Stimulated activated CD4-positive, alpha-beta T cell treated with anti-CD3 and anti-CD28 coated beads, Interleukin-4, amount 100 ng/mL, for 24 hours (primary cell): ENCODE measurements at regions not wholly inside any gene's neighbourhood (a gene's known extent, or its start where the extent isn't known, plus 50 kb on each side); places are given as distances from the start of the nearest gene placed in this dataset.
A peak's percentile ranks its signal among the peaks of the same experiment; 100 is the strongest.
"Not testable (repeated sequence)": the region's sequence is repeated elsewhere in the genome, so short reads cannot be mapped to it uniquely, and the experiment has no call there.

ENCODE experiments used
- DNase-seq: peaks from one replicate; pipeline ENCODE4 v3.0.0-alpha.2; 2020

DNA sequence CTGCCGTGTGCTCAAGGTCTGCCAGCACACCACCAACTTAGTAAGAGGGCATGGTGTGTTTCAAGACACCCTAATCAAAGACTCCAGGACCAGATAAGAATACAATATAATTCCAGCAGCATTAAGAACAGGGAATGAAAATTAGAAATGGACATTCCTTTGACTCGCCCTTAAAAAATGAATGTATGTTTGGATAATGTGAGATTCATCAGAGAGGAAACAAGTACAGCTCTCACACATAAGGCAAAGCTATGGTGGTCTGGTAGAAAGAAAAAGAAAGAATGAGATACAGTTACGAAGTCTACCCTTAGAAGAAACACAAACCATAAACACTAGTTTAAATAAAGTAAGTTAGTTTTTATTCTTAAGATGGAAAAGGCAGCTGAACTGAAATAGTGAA, 174.8 kb upstream of the ANK3 start:
- DNase-seq = no peak

DNA sequence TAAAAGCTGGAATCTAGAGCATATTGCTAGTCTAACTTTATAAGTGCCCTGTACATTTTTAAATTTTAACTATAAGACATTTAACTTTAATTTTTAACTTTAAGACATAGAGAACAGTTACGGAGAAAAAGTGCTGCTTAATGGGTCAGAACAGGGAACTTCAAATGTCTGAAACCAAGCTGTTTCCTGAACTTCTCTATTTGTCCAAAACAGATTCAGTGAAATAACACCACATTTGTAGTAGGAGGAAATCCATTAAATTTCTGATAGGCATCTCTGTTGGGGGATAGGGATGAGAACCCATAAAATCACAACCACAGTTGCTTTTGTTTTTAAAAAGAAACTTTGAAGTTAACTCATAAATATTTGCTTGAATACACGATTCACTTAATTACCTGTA, 170.8 kb upstream of the ANK3 start:
- no peak for DNase-seq

DNA sequence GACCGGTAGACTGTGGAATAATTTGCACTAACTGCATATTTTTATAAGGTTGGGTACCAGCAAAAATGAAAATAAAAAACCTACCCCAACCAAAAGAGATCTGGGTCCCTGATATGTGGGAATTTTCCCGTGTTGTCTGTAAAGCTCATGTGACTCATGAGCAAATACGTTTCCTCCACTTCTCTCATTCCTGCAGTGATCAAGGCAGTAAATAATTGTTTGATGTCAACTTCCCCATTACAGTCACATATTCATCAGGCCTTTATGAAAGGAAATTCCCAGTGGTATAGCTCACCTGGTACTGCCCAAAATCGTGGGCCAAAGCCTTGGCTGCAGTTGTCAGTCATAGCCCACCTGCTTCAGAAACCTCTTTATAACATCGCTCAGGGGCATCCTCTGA, 166.0 kb upstream of the ANK3 start:
- no peak for DNase-seq

DNA sequence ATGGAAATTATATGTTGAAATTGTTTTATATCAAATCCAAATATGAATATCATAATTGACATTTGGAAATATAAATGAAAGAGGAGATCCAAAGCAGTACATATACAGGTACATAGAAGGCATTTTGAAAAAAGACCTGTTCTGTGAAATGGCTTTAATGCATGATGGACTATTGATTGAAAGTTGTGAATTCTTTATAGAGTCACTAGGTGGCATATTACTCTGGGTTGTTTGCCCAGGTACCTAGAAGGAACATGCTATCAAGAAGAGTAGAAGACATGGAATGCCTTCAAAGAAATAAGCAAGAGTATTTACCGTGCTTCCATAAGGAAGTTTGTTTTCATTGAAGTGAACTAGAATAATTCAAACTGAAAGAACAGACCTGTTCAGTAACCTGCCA, 160.0 kb upstream of the ANK3 start:
- DNase-seq = no peak

DNA sequence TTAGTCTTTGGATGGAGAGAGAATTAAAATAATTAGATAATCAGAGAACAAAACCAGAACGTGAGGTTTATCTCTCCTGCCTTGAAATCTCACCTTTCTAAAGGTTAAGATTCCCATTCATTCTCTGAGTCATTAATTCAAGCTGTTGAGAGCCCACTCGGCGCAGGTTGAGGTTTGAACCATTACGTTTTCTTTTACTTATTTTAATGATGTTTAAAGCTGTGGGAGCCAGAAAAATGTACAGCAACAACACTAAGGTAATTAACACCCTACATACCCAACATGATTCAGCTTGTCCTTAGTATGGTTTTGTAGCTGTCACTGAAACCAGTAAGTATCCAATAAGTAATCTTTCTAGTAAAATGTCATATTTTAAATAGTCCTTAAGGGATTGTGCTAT, 153.0 kb upstream of the ANK3 start:
- no peak for DNase-seq

DNA sequence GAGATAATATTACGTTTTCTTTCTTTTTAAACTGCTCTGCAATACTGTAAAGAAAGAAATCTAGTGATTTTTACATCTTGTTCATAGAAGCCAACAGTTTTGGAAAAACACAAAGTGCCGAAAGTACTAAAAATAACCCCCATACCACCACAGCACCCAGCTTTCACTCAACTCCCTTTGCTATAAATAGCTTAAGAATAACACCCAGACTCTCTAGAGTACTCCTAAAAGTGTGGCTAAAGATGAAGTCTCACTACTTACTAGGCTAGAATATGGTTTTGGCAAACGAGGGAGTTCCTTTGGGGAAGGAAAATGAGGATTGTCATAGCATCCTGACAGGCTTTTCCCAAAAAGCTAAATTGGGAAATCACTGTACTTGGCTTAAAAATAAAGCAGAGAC, 151.8 kb upstream of the ANK3 start:
- DNase-seq = no peak

DNA sequence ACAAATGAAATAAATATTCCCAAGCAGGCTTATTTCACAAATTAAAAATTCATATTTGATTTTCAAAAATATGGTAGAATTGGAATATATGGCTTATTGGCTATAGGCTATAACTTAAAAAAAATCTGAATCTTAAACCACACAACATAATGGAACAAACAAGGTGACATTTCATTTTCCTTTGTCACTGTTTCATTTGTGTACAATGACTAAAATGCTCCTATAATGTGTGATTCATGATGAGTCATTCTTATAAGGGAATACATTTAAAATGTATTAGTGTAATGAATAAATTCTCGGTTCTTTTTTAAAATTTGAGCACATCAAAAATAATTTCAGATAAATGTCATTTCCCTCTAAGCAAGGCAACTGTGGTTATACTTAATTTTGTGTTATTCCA, 148.0 kb upstream of the ANK3 start:
- no peak for DNase-seq

DNA sequence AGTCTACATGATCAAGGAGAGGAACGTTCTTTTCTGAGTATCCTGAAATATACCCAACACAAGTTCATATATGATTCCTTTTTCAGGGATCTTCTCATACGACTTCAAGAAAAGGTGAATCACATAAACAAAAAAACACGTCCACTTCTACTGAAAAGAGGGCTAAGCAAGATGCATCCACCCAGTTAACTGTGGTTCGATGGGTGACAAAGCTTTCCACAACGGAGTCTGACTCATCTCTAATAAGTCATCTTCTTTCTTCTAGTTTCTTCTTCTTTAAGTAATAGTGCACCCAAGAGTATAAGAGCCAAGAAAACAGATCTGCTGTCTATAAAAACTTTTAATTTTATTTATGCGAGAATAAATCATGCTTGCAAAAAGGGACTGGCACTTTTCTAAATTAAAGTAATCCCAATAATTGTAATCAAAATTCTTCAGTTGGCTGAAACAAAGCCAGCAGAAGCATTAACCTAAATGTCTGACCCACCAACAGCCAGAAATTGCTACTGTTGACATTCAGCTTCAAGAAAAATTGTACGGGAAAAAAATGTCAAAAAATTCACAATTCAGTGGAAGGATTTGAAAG, 146.9 kb upstream of the ANK3 start:
- peak; percentile 41 for DNase-seq

DNA sequence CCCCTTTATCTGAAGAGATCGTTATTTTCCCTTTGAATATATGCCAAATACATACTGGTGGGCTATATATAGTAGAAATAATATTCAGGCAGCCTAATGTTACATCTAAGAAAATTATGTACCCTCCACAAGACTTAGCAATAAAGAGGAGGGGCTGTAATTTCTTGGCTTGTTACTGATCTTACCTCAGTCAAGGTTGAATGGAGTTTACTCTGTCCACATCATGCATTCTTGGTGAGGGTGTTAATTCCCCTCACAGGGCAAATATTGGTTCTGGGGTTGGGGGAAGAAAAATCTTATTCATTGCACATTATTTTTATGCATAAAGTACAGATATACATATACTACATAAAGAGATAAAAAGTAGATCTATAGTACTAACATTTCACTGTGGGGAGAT, 145.8 kb upstream of the ANK3 start:
- no peak for DNase-seq

DNA sequence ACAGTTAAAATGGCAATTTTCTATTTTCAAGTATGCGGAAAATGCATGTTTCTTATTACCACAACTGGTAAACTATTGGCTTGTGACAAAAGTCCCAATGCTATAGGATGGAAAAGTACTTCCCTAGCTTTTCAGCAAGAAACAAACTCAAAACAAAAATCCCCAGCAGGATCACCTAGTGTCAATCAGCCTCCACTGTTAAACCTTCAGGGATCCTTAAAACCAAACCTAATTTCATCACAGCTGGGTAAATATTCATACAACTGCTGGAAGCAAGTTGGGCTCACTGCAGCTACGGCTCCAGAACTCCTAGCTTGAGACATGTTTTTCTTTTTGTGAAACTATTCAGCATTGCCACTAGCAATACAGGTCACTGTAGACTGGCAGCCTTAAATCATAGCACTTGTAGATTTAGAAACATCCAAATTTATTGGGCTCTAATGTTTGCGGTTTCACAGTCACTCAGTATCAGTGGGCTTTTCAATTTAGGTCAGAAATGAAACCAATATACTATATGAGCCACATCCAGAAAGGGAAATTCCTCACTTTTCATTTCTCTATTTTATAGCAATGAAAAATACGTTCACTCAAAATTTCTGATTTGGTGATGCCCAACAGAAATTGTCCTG, 145.2 kb upstream of the ANK3 start:
- no peak for DNase-seq

DNA sequence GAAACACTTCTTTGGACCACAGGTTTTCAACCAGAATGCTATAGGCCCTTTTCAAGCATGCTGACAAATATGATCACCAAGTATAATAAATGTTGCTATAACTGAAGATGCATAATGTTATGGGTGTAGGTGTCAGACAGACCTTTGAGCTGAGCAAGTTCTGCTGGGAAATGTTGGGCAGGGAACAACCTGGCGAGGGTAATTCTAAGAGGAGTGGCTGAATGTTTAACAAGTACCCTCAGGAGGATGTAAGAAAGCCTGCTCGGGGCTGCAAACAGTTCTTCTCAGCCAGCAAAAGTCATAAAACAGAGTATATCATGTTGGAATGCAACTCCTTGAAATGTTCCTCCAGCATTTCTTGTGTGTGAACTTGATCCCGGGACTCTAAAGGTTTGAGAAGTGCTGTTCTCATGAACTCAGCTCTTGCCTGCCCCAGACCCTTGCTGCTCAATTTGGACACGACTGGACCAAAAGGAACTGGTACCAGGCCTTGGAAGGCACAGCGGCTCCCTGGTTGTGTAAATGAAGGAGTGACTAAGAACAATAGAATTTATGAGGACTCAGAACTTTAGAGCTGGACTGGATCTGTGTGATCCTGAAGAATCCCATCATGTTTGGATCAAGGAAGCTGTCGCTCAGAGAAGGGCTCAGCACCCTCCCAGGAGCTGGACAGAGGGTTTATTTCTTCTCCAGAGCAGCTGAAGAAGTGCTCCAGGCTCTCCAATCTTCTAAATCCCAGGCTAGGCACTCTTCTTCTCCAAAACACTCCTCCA, 143.2 kb upstream of the ANK3 start:
- DNase-seq = no peak

DNA sequence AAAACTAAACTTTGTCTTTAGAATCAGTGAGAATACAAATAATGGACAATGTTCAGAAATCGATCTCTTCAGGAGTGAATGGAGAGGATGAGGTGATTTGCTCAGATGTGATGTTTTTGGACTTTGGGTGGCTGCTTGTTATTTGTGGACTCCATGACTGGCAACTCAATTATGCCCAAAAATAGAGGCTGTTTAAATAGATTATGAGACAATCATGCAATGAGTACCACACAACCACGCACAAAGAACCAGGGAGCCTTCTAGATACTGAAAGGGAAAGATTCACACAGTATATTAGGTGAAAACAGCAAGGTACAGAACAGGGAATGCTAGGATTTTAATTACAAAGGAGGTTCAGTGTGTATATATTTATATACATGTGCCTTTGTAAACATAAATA, 141.3 kb upstream of the ANK3 start:
- DNase-seq = no peak

DNA sequence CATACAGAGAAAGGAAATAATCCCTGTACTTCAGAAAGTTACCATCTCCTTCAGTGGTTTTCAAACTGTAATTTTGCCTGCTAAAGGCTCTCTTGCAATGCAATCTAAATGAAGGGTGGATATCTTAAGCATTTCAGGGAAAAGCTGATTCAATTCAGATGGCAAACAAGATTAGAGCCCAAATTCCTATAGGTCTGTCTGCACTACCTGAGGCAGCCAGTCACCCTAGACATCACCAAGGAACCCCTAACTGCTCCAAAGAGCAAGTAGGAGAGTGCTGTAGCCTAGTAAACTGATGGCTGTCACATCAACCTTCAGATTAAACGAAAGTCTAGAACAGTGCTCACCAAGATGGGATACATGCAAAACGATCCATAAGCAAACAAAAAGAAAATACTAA, 138.0 kb upstream of the ANK3 start:
- no peak for DNase-seq

DNA sequence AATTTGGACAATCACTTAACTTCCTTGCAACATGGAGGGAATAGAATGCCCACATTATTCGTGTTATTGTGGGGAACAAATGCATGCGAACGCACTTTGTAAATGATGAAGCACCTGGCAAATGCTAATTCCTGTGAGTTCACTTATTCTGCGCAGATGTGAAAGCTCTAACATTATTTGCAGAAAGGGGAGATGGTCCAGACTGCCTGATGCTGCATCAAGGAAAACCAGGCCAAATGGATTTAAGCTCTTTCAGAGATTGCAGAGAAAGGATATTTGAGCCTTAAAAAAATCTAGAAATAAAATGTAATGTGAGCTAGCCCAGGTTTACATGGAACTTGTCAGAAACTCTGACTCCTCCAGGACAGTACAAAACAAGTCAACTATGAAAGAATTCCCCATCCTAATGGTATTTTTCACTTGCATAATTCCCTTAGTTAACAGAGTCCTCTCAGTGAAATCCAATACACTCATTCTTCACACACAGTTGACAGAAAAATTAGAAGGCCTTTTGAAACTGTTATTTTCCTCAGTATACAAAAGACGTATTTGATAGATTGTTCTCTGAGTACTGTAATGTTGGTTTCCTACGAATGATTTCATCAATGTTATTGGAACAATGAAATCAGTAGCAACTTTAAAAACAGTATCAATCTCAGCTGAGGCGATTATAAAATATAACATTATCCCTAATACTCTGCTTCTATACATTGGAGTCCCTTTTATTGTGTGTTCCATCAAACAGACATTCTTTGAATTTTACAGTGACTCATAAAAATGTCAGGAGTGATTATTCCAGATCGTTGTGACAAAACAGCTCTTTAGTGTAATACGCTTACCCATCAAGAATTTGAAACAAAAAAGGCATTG, 136.3 kb upstream of the ANK3 start:
- DNase-seq = no peak

DNA sequence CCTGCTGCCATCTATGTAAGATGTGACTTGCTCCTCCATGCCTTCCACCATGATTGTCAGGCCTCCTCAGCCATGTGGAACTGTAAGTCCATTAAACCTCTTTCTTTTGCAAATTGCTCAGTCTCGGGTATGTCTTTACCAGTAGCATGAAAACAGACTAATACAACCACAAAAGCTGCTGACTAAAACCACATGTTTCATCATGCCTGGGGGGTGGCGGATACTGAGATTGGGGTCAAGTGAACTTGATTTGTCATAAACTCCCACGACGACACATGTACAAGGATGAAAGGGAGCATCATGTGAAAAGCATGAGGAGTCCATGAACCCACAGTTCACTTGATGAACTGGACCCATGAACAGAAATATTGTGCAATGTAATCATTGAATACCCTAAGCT, 134.9 kb upstream of the ANK3 start:
- peak; percentile 41 for DNase-seq

DNA sequence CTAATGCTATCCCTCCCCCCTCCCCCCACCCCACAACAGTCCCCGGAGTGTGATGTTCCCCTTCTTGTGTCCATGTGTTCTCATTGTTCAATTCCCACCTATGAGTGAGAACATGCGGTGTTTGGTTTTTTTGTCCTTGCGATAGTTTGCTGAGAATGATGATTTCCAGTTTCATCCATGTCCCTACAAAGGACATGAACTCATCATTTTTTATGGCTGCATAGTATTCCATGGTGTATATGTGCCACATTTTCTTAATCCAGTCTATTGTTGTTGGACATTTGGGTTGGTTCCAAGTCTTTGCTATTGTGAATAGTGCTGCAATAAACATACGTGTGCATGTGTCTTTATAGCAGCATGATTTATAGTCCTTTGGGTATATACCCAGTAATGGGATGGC, 133.7 kb upstream of the ANK3 start:
- not testable (repeated sequence) for DNase-seq

DNA sequence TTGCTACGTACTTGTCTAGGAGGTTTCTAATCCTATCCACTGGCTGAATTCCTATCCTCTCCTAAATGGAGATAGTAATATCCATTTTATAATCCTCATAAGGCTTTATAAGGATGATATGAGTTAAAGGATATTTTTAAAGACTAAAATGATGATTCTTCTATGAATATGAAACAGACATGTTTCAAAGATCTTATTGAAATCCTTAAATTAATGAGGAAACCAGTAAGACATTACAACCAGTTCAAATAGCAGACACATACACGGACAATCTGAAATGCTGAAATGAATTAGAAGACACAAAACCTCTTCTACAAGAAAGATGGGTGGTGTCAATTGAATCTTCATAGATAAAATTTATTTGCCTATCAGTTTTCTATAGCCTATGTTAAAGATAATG, 132.9 kb upstream of the ANK3 start:
- no peak for DNase-seq

DNA sequence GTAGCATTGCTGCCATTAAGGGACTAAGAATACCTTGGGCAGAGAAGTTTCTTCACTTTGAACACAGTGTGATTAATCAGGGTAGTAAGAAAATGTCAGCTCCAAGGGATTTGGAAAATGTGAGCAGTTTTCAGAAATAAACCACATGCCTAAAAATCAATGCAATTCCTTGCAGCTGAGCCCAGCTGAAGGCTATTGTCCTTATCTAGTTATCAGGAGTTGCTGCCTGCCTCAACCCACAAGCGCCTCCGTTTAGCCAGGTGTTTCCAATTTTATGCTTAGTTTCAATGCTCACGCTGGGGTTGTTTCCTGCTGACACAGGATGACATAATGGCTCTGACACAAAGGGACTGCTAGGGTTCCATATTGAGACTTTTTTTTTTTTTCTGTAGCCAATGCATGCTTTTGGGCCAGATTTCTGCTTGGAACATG, 132.3 kb upstream of the ANK3 start:
- no peak for DNase-seq

DNA sequence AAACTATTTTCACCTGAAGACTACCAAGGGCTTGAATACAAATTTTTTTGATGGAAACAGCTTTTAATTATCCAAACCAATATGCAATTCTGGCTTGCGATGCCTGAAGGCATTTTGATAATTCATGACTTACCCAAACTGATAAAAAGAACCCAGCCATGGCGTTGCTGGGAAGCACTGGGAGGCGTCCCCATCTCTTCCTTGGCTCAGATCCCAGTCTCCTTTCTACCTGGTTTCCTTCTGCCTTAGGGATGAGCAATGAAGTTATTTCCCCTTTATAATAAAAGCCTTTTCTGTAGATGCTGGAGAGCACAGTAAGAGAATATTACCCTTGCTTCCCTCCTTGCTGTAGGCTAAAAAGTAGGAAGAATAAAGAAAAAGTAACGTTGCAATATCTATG, 129.1 kb upstream of the ANK3 start:
- no peak for DNase-seq

DNA sequence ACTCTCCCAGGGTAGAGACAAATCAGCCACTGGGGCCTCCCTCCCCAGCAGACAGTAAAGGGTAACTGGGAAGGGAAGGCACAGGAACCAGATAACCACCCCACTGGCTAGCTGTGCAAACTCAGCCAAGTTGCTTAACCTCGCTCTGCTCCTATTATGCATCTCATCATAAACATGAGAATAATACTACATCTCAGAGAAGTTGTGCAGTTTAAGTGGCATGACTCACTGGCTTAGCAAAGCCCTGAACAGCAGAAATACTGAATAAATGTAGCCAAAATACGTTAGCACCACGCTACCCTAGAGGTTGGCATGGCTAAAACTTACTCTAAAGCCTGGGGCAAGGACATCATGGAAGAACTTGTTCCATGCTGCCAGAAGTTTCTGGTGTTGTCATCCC, 128.1 kb upstream of the ANK3 start:
- no peak for DNase-seq

DNA sequence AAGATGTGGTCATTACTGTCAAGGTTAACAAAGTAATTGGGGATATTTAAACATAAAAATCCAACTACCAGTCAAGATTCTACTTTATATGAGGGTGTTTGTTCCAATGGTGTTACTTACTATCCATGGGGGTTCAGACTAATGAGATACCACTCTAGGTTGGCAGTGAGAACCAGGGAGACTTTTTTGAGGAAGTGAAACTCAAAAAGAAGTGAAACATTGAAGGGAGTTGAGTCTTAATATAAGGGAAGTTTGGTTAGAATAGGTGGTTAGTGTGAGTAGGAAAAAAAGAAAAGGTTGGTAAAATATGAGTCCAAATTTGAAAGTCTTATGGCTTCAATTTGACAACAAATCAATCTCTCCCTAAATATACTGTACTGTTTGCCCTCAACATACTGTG, 123.6 kb upstream of the ANK3 start:
- DNase-seq = no peak

DNA sequence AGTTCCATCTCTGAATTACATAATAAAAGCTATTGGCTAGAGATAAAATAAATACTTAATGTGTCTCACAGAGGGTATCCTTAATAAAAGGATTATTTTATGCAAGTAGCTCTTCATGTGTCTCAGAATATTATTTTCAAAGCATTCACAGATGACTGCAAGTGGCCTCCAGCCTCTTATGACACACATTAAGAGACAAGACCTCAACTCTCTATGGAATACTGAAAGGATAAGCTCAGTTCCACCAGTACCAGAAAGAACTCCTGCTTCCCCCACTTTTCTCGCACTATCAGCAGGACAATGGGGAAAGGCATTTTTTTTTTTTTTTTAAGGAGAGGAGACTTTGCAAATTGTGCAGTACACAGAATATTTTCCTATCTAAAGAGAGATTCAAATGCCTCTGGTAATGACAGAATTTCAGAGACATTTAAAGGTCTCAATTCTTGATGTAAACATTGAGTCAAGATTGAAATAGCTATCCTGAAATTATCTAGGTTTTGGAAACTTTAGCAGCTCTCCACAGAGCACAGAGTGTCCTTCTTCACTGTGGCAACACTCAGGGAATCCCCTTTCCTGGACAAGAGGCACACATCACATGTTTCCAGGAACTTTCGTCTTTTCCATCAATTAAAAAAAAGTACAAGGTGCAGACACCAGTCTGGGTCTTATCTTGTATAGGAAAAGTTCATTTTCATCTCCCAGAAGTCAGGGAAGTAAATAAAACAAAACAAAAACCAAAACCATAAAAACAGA, 122.0 kb upstream of the ANK3 start:
- DNase-seq = no peak

DNA sequence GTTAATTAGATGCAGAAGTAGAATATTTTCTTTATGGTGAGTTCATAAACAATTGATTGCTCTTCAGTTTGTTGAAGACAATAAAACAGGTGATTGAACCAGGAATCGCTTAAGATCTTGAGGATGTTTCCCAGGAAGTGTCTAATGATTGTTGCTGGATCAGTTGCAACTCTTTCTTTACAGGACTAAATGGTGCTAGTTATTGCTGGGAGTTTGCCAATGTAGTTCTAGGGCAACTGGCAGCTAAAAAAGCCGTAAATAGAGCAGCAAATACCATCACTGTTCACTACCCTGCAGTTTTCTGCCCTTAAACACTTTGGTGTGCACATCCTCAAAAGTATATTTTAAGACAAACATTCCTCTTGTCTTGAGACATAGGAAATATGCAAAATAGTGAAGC, 119.2 kb upstream of the ANK3 start:
- DNase-seq = no peak
